ENCODE measurements at regions not wholly inside any gene's neighbourhood (a gene's known extent, or its start where the extent isn't known, plus 50 kb on each side); places are given as distances from the start of the nearest gene placed in this dataset.

GRCh38 chr4:188197566-188197965, 58.3 kb downstream of the TRIML1 start:
- no peak for DNase-seq

- DNase-seq = no peak
Observed at GRCh38 chr4:188198982-188199792, 59.9 kb downstream of the TRIML1 start.

GRCh38 chr4:188201851-188202250, 62.6 kb downstream of the TRIML1 start:
- DNase-seq = no peak

GRCh38 chr4:188206783-188207182, 67.5 kb downstream of the TRIML1 start:
- DNase-seq = no peak

- DNase-seq = no peak
Observed at GRCh38 chr4:188214861-188215260, 75.6 kb downstream of the TRIML1 start.

- no peak for DNase-seq
Observed at GRCh38 chr4:188218392-188218791, 79.2 kb downstream of the TRIML1 start.

- no peak for DNase-seq
Observed at GRCh38 chr4:188220006-188220405, 80.8 kb downstream of the TRIML1 start.

- DNase-seq = no peak
Observed at GRCh38 chr4:188221090-188221489, 81.8 kb downstream of the TRIML1 start.

- no peak for DNase-seq
Observed at GRCh38 chr4:188228279-188228678, 89.0 kb downstream of the TRIML1 start.

GRCh38 chr4:188232428-188232827, 93.2 kb downstream of the TRIML1 start:
- no peak for DNase-seq

- no peak for DNase-seq
Observed at GRCh38 chr4:188242041-188242440, 102.8 kb downstream of the TRIML1 start.

GRCh38 chr4:188245651-188246050, 106.4 kb downstream of the TRIML1 start:
- DNase-seq = no peak

GRCh38 chr4:188246488-188246887, 107.2 kb downstream of the TRIML1 start:
- DNase-seq = no peak

GRCh38 chr4:188254211-188254610, 115.0 kb downstream of the TRIML1 start:
- DNase-seq = no peak

- no peak for DNase-seq
Observed at GRCh38 chr4:188262464-188262863, 123.2 kb downstream of the TRIML1 start.

- DNase-seq = no peak
Observed at GRCh38 chr4:188263321-188263720, 124.1 kb downstream of the TRIML1 start.

- DNase-seq = no peak
Observed at GRCh38 chr4:188266386-188266785, 127.1 kb downstream of the TRIML1 start.

- no peak for DNase-seq
Observed at GRCh38 chr4:188268131-188268908, 129.1 kb downstream of the TRIML1 start.

GRCh38 chr4:188270273-188271069, 131.2 kb downstream of the TRIML1 start:
- no peak for DNase-seq

GRCh38 chr4:188275686-188276085, 136.4 kb downstream of the TRIML1 start:
- no peak for DNase-seq

GRCh38 chr4:188279184-188279583, 139.9 kb downstream of the TRIML1 start:
- DNase-seq = no peak

GRCh38 chr4:188282471-188283232, 143.4 kb downstream of the TRIML1 start:
- DNase-seq = no peak
